H1 (cell line): ENCODE measurements at regions not wholly inside any gene's neighbourhood (a gene's known extent, or its start where the extent isn't known, plus 50 kb on each side); places are given as distances from the start of the nearest gene placed in this dataset.

Source experiments
- CTCF ChIA-PET: fragments of 300-600 bp; sonication (Branson Sonifier 250); formaldehyde crosslinking; loops from one replicate; lab custom pipeline; 2021; ENCODE audit not compliant: partially characterized antibody; lab: Charles Lee
- POLR2A ChIA-PET: fragments of 300-600 bp; sonication (Branson Sonifier 250); formaldehyde crosslinking; loops from one replicate; lab custom pipeline; 2021; ENCODE audit warnings: inconsistent platforms; ENCODE audit not compliant: partially characterized antibody; lab: Charles Lee
- DNase-seq, 2 experiments: peaks; one replicate each; pipeline versions ENCODE4 v3.0.0 to v3.0.0-alpha.2; 2010 to 2022; ENCODE audit warnings: low spot score in 2 of 2, low read depth in 1 of 2, mixed read lengths in 1 of 2
- FAIRE-seq: peaks from 2 replicates; lab custom pipeline; 2011; peaks lifted over from hg19 to GRCh38; lab: Jason Lieb, UNC
- H2AFZ ChIP-seq: 2 replicates; pipeline ENCODE4 v1.8.1; 2012; ENCODE audit warnings: low read length, inconsistent platforms
- H2AK5ac ChIP-seq: 2 replicates; pipeline ENCODE4 v1.6.1; 2013; ENCODE audit warnings: low read depth, low read length
- H2BK120ac ChIP-seq: replicated peaks from 2 replicates; pipeline ENCODE3; 2013; ENCODE audit warnings: low read depth, low read length, inconsistent platforms
- H2BK12ac ChIP-seq: 2 replicates; pipeline ENCODE4 v1.6.1; 2013; ENCODE audit warnings: low read depth, low read length
- H2BK15ac ChIP-seq: 2 replicates; pipeline ENCODE4 v1.6.1; 2013; ENCODE audit warnings: low read length
- H2BK20ac ChIP-seq: 2 replicates; pipeline ENCODE4 v1.6.1; 2013; ENCODE audit warnings: low read length
- H2BK5ac ChIP-seq: 2 replicates; pipeline ENCODE4 v1.6.1; 2013; ENCODE audit warnings: low read depth, low read length
- H3K14ac ChIP-seq: 2 replicates; pipeline ENCODE4 v1.6.1; 2013; ENCODE audit warnings: inconsistent platforms; ENCODE audit not compliant: insufficient read length
- H3K18ac ChIP-seq: 2 replicates; pipeline ENCODE4 v1.6.1; 2013; ENCODE audit warnings: low read length; ENCODE audit errors: extremely low read depth
- H3K23ac ChIP-seq: 2 replicates; pipeline ENCODE4 v1.6.1; 2013; ENCODE audit warnings: inconsistent platforms; ENCODE audit not compliant: insufficient read length
- H3K23me2 ChIP-seq: 2 replicates; pipeline ENCODE4 v1.6.1; 2013; ENCODE audit warnings: low read depth, low read length
- H3K27ac ChIP-seq: 2 replicates; pipeline ENCODE4 v1.6.1; 2011; ENCODE audit warnings: low read depth, low read length, inconsistent platforms
- H3K27me3 ChIP-seq, 4 experiments: replicated peaks in 1 of 4; 1 replicate in 1 of 4; 2 replicates in 3 of 4; pipeline versions ENCODE4 v1.6.1 to v1.8.1; 2011 to 2013; ENCODE audit warnings: low read length in 3 of 4, mild to moderate bottlenecking in 3 of 4, inconsistent platforms in 2 of 4, mixed read lengths in 2 of 4, moderate library complexity in 1 of 4; ENCODE audit not compliant: control insufficient read depth in 3 of 4, insufficient read depth in 3 of 4; ENCODE audit errors: extremely low read depth in 1 of 4
- H3K36me3 ChIP-seq, 4 experiments: 2 replicates each; pipeline versions ENCODE4 v1.6.1 to v1.8.1; 2011 to 2013; ENCODE audit warnings: mild to moderate bottlenecking in 4 of 4, low read length in 3 of 4, moderate library complexity in 2 of 4, control low read depth in 1 of 4, inconsistent platforms in 1 of 4; ENCODE audit not compliant: insufficient read depth in 4 of 4, control insufficient read depth in 2 of 4
- H3K4ac ChIP-seq: replicated peaks from 2 replicates; pipeline ENCODE3; 2013; ENCODE audit warnings: low read length, low read depth, mixed read lengths, inconsistent platforms; ENCODE audit not compliant: insufficient read length
- H3K4me1 ChIP-seq, 4 experiments: replicated peaks in 1 of 4; 1 replicate in 1 of 4; 2 replicates in 3 of 4; pipeline versions ENCODE4 v1.6.1 to v1.8.1; 2011 to 2013; ENCODE audit warnings: low read length in 3 of 4, inconsistent platforms in 2 of 4, mixed read lengths in 1 of 4; ENCODE audit not compliant: insufficient read depth in 4 of 4, control insufficient read depth in 3 of 4
- H3K4me2 ChIP-seq, 2 experiments: 2 replicates each; pipeline versions ENCODE4 v1.6.1 to v1.8.1; 2011 to 2013; ENCODE audit warnings: low read depth in 2 of 2, low read length in 2 of 2, control low read depth in 1 of 2, inconsistent platforms in 1 of 2, mild to moderate bottlenecking in 1 of 2; ENCODE audit not compliant: insufficient read depth in 1 of 2
- H3K4me3 ChIP-seq, 4 experiments: fragments of 200-600, 300-600 bp in 1 of 4; sonication (generic), shearing (Covaris generic), sonication (Bioruptor Twin) in 1 of 4; 2 replicates each; pipeline versions ENCODE4 v1.5.1 to v1.8.1; 2011 to 2016; ENCODE audit warnings: low read length in 4 of 4, low read depth in 3 of 4, control low read depth in 2 of 4, inconsistent platforms in 2 of 4, mild to moderate bottlenecking in 2 of 4, mixed read lengths in 1 of 4, moderate library complexity in 1 of 4; ENCODE audit not compliant: insufficient read depth in 2 of 4; ENCODE audit errors: extremely low read depth in 1 of 4
- H3K56ac ChIP-seq: replicated peaks from 2 replicates; pipeline ENCODE3; 2013; ENCODE audit warnings: low read depth, mild to moderate bottlenecking, mixed read lengths, low read length, inconsistent platforms; ENCODE audit not compliant: insufficient read length
- H3K79me1 ChIP-seq: 2 replicates; pipeline ENCODE4 v1.6.1; 2013; ENCODE audit warnings: low read depth, low read length, control low read depth
- H3K79me2 ChIP-seq, 2 experiments: 2 replicates each; pipeline versions ENCODE4 v1.6.1 to v1.8.1; 2012 to 2013; ENCODE audit warnings: low read length in 2 of 2, mild to moderate bottlenecking in 2 of 2, inconsistent platforms in 1 of 2; ENCODE audit not compliant: insufficient read depth in 2 of 2, control insufficient read depth in 1 of 2
- H3K9ac ChIP-seq, 4 experiments: replicated peaks in 1 of 4; 1 replicate in 1 of 4; 2 replicates in 3 of 4; pipeline versions ENCODE4 v1.6.1 to v1.8.1; 2011 to 2013; ENCODE audit warnings: low read depth in 3 of 4, low read length in 3 of 4, control low read depth in 2 of 4, mild to moderate bottlenecking in 2 of 4, moderate library complexity in 2 of 4, inconsistent platforms in 1 of 4; ENCODE audit errors: extremely low read depth in 1 of 4
- H3K9me3 ChIP-seq, 2 experiments: 2 replicates each; pipeline versions ENCODE4 v1.6.1 to v1.8.1; 2012 to 2013; ENCODE audit warnings: mild to moderate bottlenecking in 2 of 2, moderate library complexity in 2 of 2, control low read depth in 1 of 2, inconsistent platforms in 1 of 2, low read depth in 1 of 2, low read length in 1 of 2, mixed read lengths in 1 of 2; ENCODE audit not compliant: insufficient read depth in 2 of 2
- H4K20me1 ChIP-seq, 2 experiments: replicated peaks in 1 of 2; 2 replicates each; pipeline versions ENCODE3 to v1.8.1; 2011 to 2013; ENCODE audit warnings: inconsistent platforms in 2 of 2, low read length in 2 of 2, mild to moderate bottlenecking in 1 of 2; ENCODE audit not compliant: insufficient read depth in 2 of 2, control insufficient read depth in 1 of 2
- H4K5ac ChIP-seq: 2 replicates; pipeline ENCODE4 v1.6.1; 2013; ENCODE audit warnings: low read length, low read depth, mixed read lengths, inconsistent platforms; ENCODE audit not compliant: insufficient read length
- H4K8ac ChIP-seq: 2 replicates; pipeline ENCODE4 v1.8.0; 2013; ENCODE audit warnings: mild to moderate bottlenecking, moderate library complexity, low read length, inconsistent platforms; ENCODE audit not compliant: insufficient read depth; ENCODE audit errors: extremely low read depth
- H4K91ac ChIP-seq: replicated peaks from 2 replicates; pipeline ENCODE3; 2013; ENCODE audit warnings: low read length, mixed read lengths, inconsistent platforms; ENCODE audit not compliant: insufficient read length
- ATF3 ChIP-seq: IDR thresholded peaks from 2 replicates; pipeline ENCODE4 v1.6.1; 2011; ENCODE audit warnings: low read depth, mild to moderate bottlenecking, low read length; ENCODE audit not compliant: insufficient read depth
- BCL11A ChIP-seq, 2 experiments: IDR thresholded peaks; one replicate each; pipeline ENCODE4 v1.6.1; 2011; ENCODE audit warnings: low read depth in 2 of 2, low read length in 2 of 2, mild to moderate bottlenecking in 2 of 2
- CBX8 ChIP-seq: fragments of 300-800, 300-1000 bp; sonication (generic); IDR thresholded peaks from 2 replicates; pipeline ENCODE4 v1.7.1; 2016; ENCODE audit warnings: low read depth, low read length, borderline replicate concordance
- CEBPB ChIP-seq: IDR thresholded peaks from 2 replicates; pipeline ENCODE4 v1.6.1; 2012; ENCODE audit warnings: low read depth, low read length
- E2F6 ChIP-seq: IDR thresholded peaks from 2 replicates; pipeline ENCODE4 v1.6.1; 2012; ENCODE audit warnings: inconsistent platforms
- GABPA ChIP-seq: IDR thresholded peaks from 2 replicates; pipeline ENCODE4 v1.6.1; 2011; ENCODE audit warnings: mild to moderate bottlenecking, low read length, moderate library complexity, borderline replicate concordance; ENCODE audit not compliant: insufficient read depth
- JUN ChIP-seq: IDR thresholded peaks from 2 replicates; pipeline ENCODE4 v1.6.1; 2011; ENCODE audit warnings: low read depth, mild to moderate bottlenecking, improper control_type of control experiment, low read length
- NANOG ChIP-seq: IDR thresholded peaks from 2 replicates; pipeline ENCODE4 v1.6.1; 2011; ENCODE audit warnings: low read length, low read depth, mild to moderate bottlenecking, inconsistent platforms; ENCODE audit not compliant: insufficient read depth, poor library complexity, severe bottlenecking
- NRF1 ChIP-seq: IDR thresholded peaks from 2 replicates; pipeline ENCODE4 v1.6.1; 2011; ENCODE audit warnings: mild to moderate bottlenecking, low read depth, low read length, improper control_type of control experiment
- RXRA ChIP-seq: IDR thresholded peaks from 2 replicates; pipeline ENCODE4 v1.6.1; 2011; ENCODE audit warnings: low read depth, mild to moderate bottlenecking, low read length, moderate library complexity; ENCODE audit not compliant: insufficient read depth
- SP4 ChIP-seq: IDR thresholded peaks from 2 replicates; pipeline ENCODE4 v1.6.1; 2012; ENCODE audit warnings: low read length, inconsistent platforms
- SRF ChIP-seq: IDR thresholded peaks from 2 replicates; pipeline ENCODE4 v1.6.1; 2011; ENCODE audit warnings: mild to moderate bottlenecking, low read depth, low read length, moderate library complexity
- USF2 ChIP-seq: IDR thresholded peaks from 2 replicates; pipeline ENCODE4 v1.6.1; 2011; ENCODE audit warnings: low read length, improper control_type of control experiment
- whole genome bisulfite sequencing, 2 experiments: shearing (Covaris generic) in 1 of 2; methylation state at CpG; one replicate each; pipeline versions ENCODE4 v1.1.6 to v1.1.7; 2013 to 2015; ENCODE audit warnings: low lambda C conversion rate in 2 of 2, mixed read lengths in 2 of 2, inconsistent platforms in 1 of 2, low coverage in 1 of 2, missing lambda C conversion rate in 1 of 2; ENCODE audit not compliant: insufficient replicate concordance in 2 of 2, insufficient coverage in 1 of 2, insufficient read length in 1 of 2; ENCODE audit errors: extremely low coverage in 1 of 2, missing lambda C conversion rate in 1 of 2; 5-methylcytosine and 5-hydroxymethylcytosine counted together

- H3K9me3 ChIP-seq: no peaks in the 10 kb centered on the region
- no peaks in the 10 kb centered on the region for H3K23me2 ChIP-seq
- no peak overlapping the region for H2BK20ac ChIP-seq
- no peak overlapping the region for H3K23ac ChIP-seq
- H3K79me1 ChIP-seq: no peaks in the 10 kb centered on the region
- no peak for DNase-seq
- POLR2A ChIA-PET: no interaction called here
- no peaks in the 10 kb centered on the region for H3K27me3 ChIP-seq
- H2BK120ac ChIP-seq: no peak overlapping the region
- H3K9ac ChIP-seq: no peak overlapping the region
- no peak overlapping the region for H4K5ac ChIP-seq
- WGBS, 2 experiments: 100% methylated on average over 1 of the region's 1 CpG; no CpG with 5 or more reads in 1 of the 2 experiments
- no peak overlapping the region for H4K8ac ChIP-seq
- H4K20me1 ChIP-seq: no peaks in the 10 kb centered on the region
- H3K4ac ChIP-seq: no peak overlapping the region
- no peak overlapping the region for H2BK12ac ChIP-seq
- no peak overlapping the region for H2AFZ ChIP-seq
- no peak overlapping the region for H3K56ac ChIP-seq
- no peak overlapping the region for H3K14ac ChIP-seq
- no peaks in the 10 kb centered on the region for H3K36me3 ChIP-seq
- no peak overlapping the region for H4K91ac ChIP-seq
- no peak overlapping the region for H3K4me2 ChIP-seq
- no peak for FAIRE-seq
- no peak overlapping the region for H2AK5ac ChIP-seq
- no peaks in the 10 kb centered on the region for H3K79me2 ChIP-seq
- H2BK15ac ChIP-seq: no peak overlapping the region
- CTCF ChIA-PET: no interaction called here
- no peak overlapping the region for H3K27ac ChIP-seq
- H3K4me3 ChIP-seq: no peak overlapping the region
- H2BK5ac ChIP-seq: no peak overlapping the region
- H3K18ac ChIP-seq: no peak overlapping the region
- H3K4me1 ChIP-seq: no peaks in the 10 kb centered on the region
- TF ChIP-seq ATF3 (no peak), USF2 (no peak), CEBPB (no peak), RXRA (no peak), SRF (no peak), NANOG (no peak), SP4 (no peak), CBX8 (no peak), BCL11A (IDR thresholded peaks at IDR 0.05; ENCODE audit: low read depth in 2 of 2, low read length in 2 of 2) (no peak), JUN (no peak), E2F6 (no peak), NRF1 (no peak), GABPA (no peak)
Observed at GRCh38 chr9:73468716-73469115, 317.1 kb downstream of the ANXA1 start.
